NCI-H1436 (cell line): ENCODE measurements at regions not wholly inside any gene's neighbourhood (a gene's known extent, or its start where the extent isn't known, plus 50 kb on each side); places are given as distances from the start of the nearest gene placed in this dataset.
"Not testable (repeated sequence)": the region's sequence is repeated elsewhere in the genome, so short reads cannot be mapped to it uniquely, and the experiment has no call there.

Source experiments
- DNase-seq: peaks from one replicate; lab custom pipeline; 2025; lab: John Stamatoyannopoulos, UW

DNA sequence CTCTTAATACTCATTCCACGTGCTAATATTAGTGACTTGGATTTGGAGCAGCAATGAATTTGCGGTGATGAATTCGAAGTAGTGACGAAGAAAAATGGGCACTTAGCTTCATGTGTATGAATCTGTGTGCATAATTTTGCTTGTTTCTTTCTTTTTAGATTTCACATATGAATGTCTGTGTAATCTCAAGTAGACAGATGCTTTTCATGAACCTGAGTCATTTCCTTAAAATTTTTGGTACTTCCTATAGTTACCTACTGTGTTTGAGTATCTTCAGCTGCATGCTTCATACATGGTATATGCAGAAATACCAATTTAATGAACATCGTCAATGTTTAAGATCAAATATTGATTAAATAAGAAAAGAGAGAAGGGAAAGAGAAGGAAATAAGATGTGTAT is 540.2 kb downstream of the RAB38 start:
- no peak for DNase-seq

DNA sequence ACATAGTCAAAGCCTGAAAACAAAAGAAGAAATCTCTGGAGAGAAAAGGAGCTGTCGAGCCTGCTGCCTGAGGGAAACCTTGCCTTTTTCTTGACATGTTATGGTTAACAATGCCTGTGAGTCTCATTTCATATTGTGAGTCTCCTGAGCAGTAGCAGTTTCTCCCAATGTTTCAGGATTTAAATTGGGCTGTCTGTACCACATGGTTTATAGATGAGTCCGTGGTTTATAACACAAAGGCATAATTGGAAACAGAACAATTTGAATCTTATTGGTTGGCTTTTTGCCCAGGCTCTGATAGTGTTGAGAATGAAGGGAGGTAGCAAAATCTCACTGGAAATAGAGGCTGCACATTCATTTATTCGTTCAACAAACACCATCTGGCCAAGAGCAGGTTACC is 540.9 kb downstream of the RAB38 start:
- peak; percentile 21 for DNase-seq

DNA sequence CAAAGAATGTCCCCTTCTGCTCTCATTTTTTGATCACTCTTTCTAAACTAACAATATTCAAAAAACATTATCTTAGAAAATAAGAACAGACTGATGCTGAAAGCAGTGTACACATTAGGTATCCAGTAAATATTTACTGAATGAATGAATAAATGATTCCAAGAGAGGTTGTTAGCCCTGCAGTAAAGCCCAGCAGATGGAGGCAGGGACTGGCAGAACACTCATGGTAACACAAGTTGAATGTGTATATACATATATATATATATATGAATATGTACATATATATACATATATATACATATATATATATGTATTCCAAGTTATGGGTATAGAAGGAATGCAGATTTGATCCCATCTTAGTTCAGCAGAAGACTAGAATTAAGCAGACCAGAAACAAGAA is 546.3 kb downstream of the RAB38 start:
- DNase-seq = no peak

DNA sequence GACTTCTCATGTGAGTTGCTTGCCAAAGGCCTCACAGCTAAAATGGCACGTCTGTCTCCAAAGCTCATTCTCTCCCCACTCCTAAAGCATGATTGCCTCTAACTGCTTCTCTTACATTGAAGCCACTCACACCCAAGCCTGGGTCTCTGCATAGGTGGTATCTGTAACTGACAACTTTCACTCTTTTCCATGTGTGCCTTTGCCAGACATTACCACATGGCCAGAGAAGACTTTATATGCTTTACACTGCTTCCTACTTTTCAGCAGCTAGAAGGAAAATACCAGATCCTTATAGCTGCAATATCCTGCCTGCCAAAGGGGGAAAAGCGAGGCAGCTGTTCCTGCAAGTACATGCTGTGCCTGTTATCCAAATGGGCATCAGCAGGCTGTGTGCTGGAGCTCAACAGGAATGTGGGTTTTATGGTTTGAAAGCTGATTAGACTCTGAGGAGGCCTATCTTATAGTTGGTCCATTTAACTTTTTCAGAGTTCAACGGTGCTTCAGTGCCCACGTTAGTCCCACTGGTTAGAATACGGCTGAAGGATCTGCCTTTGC is 547.1 kb downstream of the RAB38 start:
- DNase-seq = no peak

DNA sequence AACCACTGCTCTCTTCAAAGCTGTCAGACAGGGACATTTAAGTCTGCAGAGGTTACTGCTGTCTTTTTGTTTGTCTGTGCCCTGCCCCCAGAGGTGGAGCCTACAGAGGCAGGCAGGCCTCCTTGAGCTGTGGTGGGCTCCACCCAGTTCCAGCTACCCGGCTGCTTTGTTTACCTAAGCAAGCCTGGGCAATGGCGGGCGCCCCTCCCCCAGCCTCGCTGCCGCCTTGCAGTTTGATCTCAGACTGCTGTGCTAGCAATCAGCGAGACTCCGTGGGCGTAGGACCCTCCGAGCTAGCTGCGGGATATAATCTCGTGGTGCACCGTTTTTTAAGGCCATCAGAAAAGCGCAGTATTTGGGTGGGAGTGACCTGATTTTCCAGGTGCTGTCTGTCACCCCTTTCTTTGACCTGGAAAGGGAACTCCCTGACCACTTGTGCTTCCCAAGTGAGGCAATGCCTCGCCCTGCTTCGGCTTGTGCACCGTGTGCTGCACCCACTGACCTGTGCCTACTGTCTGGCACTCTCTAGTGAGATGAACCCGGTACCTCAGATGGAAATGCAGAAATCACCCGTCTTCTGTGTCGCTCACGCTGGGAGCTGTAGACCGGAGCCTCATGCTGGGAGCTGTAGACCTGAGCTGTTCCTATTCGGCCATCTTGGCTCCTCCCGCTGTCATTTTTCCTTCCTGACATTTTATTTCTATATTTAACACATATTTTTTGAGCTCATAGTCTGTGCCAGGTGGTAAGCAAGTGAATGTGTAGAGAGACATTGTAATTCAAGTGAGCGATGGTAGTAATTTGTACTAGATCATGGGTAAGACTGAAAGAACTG is 551.5 kb downstream of the RAB38 start:
- not testable (repeated sequence) for DNase-seq

DNA sequence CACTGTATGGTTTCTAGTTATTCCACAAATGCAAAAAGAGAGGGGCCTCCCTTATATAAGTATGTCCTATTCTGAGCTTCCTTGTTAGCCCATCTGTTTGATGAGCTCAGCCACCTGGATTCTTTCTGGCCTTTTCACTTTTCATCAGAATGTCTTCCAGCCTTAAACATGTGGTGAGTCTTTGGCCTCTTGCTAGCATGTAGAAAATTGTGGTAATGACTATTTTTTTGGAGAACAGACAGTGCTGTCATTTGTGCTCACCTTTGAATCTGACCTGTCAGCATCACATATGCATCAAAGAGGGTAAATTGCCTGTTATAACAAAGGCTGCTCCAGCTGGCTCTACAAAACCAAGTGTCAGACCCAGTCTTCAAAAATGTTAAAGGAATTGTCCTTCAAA is 558.7 kb downstream of the RAB38 start:
- no peak for DNase-seq

DNA sequence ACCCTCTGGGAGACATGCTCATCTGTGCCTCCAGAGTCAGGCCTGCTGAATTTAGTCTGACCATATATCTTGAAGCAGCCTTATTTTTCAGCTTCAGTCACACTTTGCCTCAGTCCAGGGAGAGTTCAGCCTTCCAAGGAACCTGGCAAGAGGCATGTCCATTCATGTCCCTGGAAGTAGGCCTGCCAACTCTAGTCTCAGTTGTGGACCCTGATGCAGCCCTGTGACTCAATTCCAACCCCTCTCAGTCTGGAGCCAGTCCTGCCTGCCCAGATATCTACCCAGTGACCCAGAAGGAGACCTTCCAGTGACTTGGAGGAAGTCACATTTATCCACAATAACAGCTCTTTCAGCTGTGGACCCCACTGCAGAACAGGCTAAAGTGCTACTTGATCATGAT is 566.6 kb downstream of the TMEM135 start:
- DNase-seq = no peak

DNA sequence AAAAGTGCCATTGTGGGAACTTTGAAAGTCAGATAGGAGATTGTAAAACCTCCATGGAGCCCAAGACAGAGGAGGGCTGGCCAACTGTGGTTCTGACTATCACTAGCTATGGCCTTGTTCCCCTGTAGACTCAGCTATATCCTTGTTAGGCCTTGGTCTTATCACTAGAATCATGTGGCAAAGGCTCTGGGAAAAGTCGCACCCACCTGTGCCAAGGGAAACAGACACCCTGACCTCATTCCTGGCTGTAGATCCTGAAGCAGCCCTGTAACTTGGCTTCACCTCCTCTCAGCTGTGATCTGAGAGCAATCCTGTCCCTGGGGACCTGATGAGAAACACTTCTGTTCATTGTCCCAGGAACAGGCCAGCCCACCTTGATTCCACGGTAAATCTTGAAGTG is 566.2 kb downstream of the TMEM135 start:
- DNase-seq = no peak

DNA sequence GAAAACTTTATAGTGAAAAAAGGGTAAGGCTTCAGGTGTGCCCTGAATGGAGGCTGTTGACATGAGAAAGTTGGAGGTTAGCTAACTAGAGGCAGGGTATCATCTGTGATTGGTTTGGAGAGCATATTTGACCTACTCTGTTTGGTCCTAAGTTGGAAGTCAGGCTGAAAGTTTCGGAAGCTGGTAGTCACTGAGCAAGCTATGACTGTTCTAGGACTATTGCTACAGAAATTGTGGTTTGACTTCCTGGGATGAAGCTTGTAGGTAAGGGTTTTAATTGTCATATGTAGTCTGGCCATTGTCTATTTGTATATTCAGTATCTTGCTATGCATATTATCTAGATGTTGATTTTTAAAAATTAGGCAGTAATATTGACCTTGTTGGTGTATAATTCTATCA is 565.0 kb downstream of the TMEM135 start:
- DNase-seq = no peak

DNA sequence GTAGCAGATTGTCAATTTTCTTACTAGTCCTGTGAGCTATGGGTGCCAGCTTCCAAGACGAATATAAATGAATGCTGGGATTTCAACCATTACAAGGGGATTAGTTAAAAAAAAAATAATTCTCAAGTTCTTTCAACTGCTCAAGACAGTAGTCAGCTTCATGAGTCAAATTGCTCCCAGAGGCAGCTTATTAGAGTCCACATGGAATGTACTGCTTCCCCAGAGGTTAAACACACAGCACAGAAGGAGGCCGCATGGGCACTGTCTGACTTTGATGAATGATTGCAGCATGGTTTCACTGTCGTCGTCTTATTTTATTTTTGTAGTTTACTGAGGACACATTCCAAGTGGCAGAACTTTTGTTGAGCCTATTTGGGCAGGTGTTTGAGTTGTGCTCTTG is 563.2 kb downstream of the TMEM135 start:
- no peak for DNase-seq

DNA sequence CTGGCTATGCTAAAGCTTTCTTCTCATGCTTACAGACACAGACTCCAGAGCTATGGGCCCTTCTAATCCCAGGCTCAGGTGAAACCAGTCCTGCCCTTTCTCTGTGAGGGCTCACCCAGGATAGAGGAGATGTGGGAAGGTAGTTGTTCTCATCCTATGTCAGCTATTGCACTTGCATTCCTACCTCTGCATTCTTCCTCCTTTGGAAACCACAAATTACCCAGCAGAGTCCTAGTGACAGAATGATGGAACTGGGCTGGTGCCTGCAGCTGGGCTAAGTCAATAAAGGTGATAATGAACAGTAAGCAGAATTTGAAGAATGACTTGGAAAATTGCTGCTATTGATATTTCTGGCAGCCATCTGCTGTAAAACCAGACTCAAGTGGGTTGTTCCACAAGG is 560.0 kb downstream of the TMEM135 start:
- DNase-seq = peak; percentile 51

DNA sequence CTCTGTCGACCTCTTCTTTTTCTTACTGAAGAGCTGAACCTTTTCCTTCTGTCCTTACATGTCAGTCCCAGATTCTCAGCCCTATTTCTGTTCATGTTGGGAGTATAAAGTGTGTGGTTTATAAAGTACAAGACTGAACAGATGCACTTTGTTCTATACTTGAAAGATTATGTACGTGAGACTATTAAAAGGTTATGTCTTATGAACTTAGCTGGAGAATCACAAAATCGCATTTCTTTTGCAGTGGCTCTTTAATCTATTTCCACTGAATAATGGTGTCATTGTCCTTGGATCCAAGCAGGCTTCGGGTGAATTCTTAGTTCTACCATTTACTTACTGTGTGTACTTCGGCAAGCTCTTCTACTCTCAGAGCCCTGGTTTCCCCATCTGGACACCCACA is 558.4 kb downstream of the TMEM135 start:
- no peak for DNase-seq

DNA sequence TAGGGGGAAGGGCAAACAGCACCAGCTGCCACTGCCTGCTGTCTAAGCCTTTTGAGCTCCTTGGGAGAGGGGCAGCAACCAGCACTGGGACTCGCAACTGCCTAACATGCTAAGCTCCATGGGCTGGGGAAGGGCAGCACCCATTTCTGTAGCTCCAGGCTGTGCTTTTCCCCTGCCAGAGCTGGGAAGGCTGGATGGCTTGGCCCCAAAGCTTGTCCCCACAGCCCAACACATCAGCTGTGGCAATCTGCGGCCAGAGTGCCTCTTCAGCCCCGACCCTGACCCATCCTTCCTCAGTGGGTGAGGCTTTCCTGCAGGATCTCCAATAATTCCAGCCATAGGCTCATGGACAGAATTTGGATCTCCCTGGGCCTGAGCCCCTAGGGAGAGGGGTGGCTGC is 551.3 kb downstream of the TMEM135 start:
- DNase-seq = no peak

DNA sequence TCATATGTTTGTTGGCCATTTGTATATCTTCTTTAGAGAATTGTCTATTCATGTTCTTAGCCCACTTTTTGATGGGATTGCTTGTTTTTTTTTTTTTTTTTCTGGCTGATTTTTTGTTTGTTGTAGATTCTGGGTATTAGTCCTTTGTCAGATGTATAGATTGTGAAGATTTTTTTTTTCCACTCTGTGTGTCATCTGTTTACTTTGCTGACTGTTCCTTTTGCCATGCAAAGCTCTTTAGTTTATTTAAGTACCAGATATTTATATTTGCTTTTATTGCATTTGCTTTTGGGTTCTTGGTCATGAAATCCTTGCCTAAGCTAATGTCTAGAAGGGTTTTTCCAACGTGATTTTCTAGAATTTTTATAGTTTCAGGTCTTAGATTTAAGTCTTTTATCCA is 547.9 kb downstream of the TMEM135 start:
- DNase-seq = not testable (repeated sequence)

DNA sequence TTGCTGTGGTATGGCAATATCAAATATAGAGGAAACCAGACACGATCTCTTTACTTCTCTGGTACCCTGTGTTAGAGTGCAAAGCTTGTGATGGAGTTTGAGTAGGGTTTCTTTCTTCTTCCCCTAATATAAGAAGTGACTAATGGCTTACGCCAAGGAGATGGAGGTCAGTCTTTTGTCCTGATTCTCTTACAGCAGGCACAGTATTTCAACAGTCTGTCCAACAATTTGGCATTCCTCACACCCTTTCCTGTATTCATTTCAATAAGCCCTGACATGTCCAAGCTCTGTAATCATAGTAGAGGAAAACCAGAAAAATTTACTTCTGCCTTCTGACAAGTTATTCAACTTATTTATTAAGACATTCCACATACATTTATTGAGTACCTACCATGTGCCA is 546.2 kb downstream of the TMEM135 start:
- DNase-seq = no peak

DNA sequence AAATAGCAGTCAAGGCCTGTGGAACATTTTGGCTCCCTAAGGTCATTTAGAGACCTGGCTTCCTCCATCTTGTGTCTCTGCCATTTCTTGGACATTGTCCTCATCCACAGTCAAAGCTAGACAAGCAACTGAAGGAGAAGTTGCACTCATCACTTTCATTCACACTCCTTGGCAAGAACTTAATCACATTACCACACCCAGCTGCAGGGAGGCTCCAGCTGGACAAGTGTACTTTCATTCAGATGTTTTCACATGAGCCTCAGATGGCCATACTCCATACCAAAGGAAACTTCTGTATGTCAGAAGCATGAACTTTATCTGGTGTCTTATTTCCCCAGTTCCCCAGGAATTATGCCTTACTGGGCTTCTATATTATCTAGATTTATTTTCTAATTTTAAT is 537.4 kb downstream of the TMEM135 start:
- no peak for DNase-seq

DNA sequence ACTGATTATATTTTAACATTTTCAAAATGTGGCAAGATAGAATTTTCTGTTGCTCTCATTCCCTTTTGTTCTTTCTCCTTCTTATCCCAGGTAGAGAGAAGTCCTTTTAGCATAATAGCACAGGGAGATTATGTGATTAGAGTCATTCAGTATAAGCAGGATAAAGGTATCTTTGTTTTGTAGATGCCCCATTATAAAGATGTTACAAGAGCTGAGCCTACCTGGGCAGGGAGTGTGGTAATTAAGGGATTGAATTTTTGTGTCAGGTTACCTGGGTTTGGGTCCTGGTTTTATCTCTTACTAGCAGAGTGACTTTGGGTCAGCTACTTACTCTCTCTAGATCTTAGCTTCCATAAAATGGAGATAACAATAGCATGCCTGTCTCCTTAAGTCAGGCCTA is 536.5 kb downstream of the TMEM135 start:
- DNase-seq = no peak

DNA sequence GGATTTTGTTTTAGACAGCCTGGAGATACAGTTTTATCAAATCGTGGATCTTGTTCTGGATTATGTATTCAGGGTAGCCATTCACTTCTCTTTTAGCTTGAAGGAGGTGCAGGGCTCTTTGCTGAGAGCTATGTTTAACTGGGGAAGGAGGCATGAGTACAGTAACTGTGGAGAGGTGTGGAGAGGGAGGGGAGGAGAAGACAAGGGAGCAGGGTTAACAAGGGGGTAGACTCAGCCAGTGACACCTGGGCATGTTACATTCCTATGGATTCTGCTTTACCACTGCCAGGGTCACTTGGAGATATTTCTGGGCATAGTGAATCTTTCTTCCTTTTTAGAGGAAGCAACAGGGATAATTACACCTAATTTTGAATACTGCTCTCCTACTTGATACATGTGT is 536.0 kb downstream of the TMEM135 start:
- no peak for DNase-seq

DNA sequence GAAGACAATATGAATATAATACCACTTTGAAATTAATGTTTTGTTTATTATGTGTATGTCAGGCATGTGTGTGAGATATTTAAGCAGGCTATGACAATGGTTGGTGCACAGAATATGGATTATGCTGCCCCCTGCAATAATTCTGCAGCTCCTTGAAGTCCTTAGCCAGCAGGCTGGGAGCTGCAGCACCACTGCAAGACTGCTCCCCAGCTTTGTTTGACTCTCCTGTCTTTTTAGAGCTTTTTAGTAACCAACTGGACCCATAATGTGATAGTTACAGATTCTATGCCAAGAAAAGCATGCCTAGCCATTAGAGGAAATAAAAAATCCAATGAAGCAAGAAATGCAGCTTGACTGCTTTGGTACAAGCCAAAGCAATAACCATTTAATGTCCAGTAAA is 535.1 kb downstream of the TMEM135 start:
- DNase-seq = no peak

DNA sequence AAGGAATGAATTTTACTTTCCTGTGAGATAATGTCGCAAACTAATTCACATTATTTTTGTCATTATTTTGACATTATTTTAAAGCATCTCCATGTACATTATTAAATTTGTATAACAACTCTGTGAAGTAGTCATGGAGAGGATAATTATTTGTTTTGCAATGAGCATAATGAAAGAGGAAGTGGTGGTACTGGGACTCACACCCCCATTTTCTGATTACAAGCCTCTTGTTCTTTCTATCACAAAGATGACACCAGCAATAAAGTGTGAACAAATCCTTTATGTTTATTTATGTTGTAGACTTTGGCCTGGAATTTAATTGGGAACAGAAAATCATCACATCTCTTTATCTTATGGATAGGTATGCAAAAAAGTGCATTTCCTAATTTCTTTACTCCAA is 522.6 kb downstream of the TMEM135 start:
- no peak for DNase-seq

DNA sequence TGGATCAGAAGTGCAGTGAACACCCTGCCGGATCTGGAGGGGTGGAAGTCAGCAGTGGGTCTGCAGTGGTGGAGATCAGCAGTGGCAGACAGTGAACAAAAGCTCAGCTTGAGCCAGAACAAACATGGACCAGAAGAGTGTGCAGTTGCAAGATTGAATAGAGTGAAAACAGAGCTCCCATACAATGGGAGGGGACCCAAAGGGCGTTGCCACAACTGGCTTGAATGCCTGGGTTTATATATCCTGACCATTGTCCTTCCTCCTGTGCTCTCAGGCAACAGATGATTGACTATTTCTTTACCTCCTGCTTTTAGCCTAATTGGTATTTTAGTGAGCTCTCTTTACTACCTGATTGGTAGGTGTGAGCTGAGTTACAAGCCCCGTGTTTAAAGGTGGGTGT is 522.1 kb downstream of the TMEM135 start:
- not testable (repeated sequence) for DNase-seq

DNA sequence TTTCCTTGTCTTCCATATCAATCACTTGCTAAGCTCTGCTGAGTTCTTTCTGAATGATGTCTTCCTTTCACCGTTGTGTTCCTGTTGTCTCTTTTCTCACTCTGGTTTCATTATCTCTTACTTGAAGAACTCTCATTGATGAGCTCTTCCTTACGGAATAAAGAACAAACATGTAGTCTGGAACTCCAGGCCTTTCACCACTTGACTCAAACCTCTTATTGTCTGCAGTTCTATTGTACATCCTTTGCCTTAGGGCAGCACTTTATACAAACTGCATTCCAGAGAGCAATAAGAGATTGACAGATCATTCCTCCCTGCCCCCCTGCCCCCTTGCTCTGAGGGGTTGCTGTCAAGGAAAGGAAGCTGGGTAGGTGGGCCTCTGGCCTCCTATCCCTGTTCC is 517.4 kb downstream of the TMEM135 start:
- no peak for DNase-seq

DNA sequence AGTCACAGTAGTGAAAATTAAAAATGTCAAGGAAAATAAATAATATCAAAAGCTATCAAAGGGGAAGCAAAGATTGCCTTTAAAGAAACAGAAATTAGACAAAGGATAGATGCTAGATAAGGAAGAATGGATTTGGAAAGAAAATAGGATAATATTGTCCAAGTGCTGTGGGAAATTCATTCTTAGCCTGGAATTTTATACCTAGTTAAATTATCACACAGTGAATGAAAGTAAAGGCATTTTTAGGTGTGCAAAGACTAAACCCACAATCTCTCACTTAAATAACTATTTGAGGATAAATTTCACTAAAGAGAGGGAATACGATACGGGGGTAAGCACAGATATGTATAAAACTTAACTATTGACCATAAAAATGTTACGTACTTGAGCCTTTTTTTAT is 511.1 kb downstream of the TMEM135 start:
- no peak for DNase-seq

DNA sequence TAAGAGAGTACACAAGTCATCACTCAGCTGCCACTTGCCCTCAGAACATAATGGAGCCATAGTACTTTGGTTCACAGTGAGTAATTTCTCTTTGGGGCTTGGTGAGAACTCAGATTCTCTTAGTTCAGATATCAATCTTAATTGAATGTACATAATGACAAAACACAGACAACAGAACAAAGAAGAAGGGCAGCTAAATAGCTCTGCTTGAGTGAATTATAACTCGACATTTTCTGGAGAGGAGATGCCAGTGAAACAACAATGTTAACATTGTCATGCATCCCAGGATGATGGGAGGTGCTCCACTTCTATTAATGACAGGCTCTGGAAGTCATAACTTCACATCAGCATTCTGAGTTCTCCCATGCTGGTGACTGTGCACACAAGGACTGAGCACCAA is 508.1 kb downstream of the TMEM135 start:
- DNase-seq = no peak
